ENCODE measurements at regions not wholly inside any gene's neighbourhood (a gene's known extent, or its start where the extent isn't known, plus 50 kb on each side); places are given as distances from the start of the nearest gene placed in this dataset.

DNA sequence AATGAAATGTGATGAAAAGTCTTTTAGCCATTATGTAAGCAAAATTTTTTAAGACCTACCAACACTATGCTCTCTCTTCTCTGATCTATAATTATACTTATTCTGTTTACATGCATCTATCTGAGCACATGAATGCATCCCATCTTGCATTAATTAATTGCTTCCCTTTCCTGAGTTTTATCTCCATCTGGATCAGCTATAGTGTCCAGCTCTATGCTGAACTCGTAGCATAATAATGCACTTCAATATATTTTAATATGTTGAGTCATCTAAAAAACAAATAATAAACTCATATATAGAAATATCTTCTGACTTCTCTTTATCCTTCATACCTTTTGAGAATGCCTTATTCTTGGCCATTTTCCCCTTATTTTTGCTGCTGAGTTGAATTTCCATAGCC lies 1097.8 kb downstream of the TTLL7 start:
- no peak overlapping the region for H3K27ac Mint-ChIP-seq
- no peaks in the 10 kb centered on the region for H3K36me3 Mint-ChIP-seq (ENCODE audit: low read depth)
- no peaks in the 10 kb centered on the region for H3K9me3 Mint-ChIP-seq
- H3K4me3 Mint-ChIP-seq: no peak overlapping the region
- no peaks in the 10 kb centered on the region for H3K4me1 Mint-ChIP-seq (ENCODE audit: low read depth)
- no peaks in the 10 kb centered on the region for H3K27me3 Mint-ChIP-seq (ENCODE audit: low read depth)

DNA sequence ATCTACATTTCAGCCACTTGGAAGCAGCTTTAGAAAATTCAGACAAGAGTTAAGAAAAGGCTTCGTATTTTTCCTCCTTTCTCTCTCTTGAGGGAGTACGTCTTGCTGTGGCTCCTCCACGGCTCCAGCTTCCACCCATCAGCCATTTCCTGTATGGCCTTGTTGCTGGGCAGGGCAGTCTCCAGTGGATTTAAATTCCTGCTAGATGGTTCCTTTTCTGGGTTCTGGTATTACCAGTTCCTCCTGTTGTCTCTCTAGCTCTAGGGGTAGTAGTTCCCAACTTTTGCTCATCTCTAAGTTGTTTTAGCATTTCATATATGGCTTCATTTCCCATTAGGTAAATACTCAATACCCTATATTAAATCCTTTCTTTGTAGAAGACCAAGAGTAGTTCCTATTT lies 1098.3 kb downstream of the ADGRL2 start:
- H3K9me3 Mint-ChIP-seq: no peaks in the 10 kb centered on the region
- H3K36me3 Mint-ChIP-seq (ENCODE audit: low read depth): no peaks in the 10 kb centered on the region
- H3K4me1 Mint-ChIP-seq (ENCODE audit: low read depth): no peaks in the 10 kb centered on the region
- H3K4me3 Mint-ChIP-seq: no peak overlapping the region
- no peak overlapping the region for H3K27ac Mint-ChIP-seq
- H3K27me3 Mint-ChIP-seq (ENCODE audit: low read depth): no peaks in the 10 kb centered on the region

DNA sequence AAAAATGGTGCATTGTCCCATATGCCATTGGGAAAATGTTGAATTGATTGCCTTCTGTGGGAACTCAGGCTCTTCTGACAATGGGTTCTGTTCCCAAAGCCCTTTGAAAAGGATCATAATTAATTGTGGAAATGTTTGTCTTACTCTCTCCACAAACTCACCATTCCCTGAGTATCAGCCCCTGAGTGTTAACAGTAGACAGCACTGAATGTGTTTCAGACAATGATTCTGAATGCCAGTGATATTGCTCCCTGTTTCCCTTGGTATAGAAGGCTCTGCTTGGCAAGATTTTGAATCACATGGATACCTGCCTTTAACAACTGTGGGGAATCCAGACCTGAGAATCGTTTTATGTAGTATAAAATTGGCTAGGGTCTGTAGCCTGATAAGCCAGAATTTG lies 1096.8 kb downstream of the ADGRL2 start:
- no peaks in the 10 kb centered on the region for H3K4me1 Mint-ChIP-seq (ENCODE audit: low read depth)
- no peaks in the 10 kb centered on the region for H3K27me3 Mint-ChIP-seq (ENCODE audit: low read depth)
- no peak overlapping the region for H3K4me3 Mint-ChIP-seq
- no peaks in the 10 kb centered on the region for H3K9me3 Mint-ChIP-seq
- no peaks in the 10 kb centered on the region for H3K36me3 Mint-ChIP-seq (ENCODE audit: low read depth)
- no peak overlapping the region for H3K27ac Mint-ChIP-seq

DNA sequence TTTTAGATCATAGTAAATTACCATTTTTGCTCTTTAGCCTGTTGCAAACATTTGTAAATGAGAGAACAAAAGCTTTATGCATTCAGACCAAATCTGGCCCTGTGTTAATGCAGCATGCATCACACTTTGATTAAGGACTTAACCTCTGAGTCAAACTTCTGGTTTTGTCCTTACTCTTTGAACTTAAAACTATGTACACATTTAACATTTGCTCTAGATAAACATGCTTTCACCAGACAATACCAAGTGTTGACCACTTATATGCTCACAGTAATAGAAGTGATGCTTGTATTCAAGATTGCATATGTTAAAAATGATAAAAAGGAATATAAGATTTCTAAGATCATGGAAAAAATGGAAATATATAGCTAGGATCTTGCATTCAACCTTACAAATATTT lies 1095.3 kb downstream of the ADGRL2 start:
- no peak overlapping the region for H3K27ac Mint-ChIP-seq
- no peaks in the 10 kb centered on the region for H3K9me3 Mint-ChIP-seq
- H3K4me1 Mint-ChIP-seq (ENCODE audit: low read depth): no peaks in the 10 kb centered on the region
- no peaks in the 10 kb centered on the region for H3K27me3 Mint-ChIP-seq (ENCODE audit: low read depth)
- no peaks in the 10 kb centered on the region for H3K36me3 Mint-ChIP-seq (ENCODE audit: low read depth)
- no peak overlapping the region for H3K4me3 Mint-ChIP-seq

DNA sequence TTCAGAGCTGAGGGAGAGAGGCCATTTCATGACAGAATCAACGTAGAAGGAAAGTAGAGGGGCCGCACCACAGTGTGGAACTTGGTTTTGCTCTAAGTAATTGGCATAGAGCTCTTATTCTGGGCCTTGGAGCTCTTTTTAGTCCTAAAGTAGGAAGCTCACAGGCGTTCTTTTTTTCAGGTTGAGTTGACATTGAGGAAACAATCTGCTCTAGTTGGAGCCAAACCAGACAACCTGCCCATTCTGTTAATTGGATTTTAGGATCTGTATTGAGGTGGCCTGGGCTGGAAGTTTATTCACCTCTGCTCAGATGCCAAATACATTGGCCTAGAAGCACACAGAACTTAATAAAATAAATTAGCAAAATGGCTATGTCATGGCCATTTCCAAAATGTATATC lies 1093.9 kb downstream of the ADGRL2 start:
- no peaks in the 10 kb centered on the region for H3K9me3 Mint-ChIP-seq
- H3K27me3 Mint-ChIP-seq (ENCODE audit: low read depth): no peaks in the 10 kb centered on the region
- H3K4me3 Mint-ChIP-seq: no peak overlapping the region
- H3K4me1 Mint-ChIP-seq (ENCODE audit: low read depth): no peaks in the 10 kb centered on the region
- no peak overlapping the region for H3K27ac Mint-ChIP-seq
- no peaks in the 10 kb centered on the region for H3K36me3 Mint-ChIP-seq (ENCODE audit: low read depth)

DNA sequence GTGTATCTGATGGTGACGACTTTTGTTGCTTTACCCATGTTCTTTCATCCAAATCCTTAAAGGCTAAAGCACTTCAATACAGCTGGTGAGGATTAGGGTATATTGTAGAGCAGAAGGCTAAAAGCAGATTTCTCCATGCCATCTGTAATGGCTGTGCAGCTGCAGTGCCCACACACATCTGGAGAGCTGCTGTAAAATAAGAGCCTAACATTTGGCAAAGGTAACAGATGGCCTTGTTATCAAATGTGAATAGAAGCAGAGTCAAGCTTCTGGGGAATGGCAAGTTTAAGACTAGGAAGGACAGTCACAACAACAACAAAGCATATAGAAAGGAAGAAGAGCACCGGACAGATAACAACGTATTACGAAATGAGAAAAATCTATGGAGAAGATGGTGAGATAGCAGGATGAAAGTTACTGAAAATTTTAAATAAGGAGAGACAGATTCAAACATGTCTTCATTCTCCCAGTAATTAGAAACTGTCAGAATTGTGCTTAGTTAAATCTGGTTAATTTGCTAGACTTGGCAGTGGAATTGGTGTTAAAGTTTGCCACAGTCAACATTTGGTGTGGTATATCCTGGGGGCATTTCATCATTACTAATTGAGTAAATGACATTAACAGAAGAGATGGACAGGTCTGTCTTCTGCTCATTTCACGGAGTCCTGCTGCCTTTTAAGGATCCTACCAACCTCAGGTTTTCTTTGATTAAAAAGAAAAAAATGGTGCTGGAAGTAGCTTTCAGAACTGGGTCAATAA lies 1093.2 kb downstream of the ADGRL2 start:
- Mint-ChIP-seq H3K9me3 (no peaks in the 10 kb centered on the region), H3K27ac (no peak overlapping the region), H3K36me3 (ENCODE audit: low read depth) (no peaks in the 10 kb centered on the region), H3K27me3 (ENCODE audit: low read depth) (no peaks in the 10 kb centered on the region), H3K4me3 (no peak overlapping the region), H3K4me1 (ENCODE audit: low read depth) (no peaks in the 10 kb centered on the region)

DNA sequence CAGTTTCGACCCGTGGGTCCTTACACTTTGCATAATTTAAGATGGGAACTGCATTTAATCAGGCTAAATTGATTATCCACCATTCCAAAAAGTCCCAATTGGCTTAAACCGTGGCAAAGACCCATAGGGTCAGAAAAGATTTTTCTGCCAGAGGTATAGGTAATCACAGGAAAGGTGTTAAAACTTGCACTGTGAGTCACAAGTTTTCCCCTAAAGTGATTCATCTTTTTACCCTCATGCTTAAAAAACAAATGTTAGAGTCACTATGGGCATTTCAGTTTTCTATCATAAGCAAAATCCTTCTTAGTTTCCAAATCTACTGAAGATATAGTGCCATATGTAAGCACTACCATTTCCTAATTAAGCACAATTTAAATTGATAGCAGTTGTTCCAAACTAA lies 1079.8 kb downstream of the ADGRL2 start:
- Mint-ChIP-seq H3K27me3 (ENCODE audit: low read depth) (no peaks in the 10 kb centered on the region), H3K4me3 (no peak overlapping the region), H3K36me3 (ENCODE audit: low read depth) (no peaks in the 10 kb centered on the region), H3K4me1 (ENCODE audit: low read depth) (no peaks in the 10 kb centered on the region), H3K27ac (no peak overlapping the region), H3K9me3 (no peaks in the 10 kb centered on the region)

DNA sequence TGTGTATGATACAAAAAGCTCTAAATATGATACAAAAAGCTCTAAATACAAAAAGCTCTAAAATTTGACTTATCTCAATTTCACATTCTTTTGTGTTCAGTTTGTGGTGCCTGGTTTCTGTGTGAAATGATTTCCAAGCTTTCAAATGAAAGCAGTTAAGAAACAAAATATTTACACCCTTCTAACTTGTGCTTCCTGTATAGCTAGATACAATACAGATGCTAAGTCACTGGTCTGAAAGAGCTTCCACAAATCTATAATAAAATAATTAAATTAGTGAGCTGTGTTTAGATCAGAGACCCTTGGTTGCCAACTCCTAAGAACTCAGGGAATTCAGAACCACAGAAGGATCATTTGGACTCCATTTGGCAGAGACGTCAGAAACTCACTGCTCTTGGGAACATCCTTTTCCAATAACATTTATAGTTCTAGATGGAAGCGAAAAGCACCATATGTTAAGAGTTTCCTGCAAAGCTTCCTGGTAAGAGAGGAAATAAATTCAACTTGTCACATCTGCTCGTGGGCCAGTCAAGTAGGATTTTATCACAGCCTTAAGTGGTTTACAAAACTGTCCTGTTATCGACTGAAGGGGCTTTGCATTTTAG lies 1079.1 kb downstream of the ADGRL2 start:
- H3K27me3 Mint-ChIP-seq (ENCODE audit: low read depth): no peaks in the 10 kb centered on the region
- H3K4me3 Mint-ChIP-seq: no peak overlapping the region
- H3K9me3 Mint-ChIP-seq: no peaks in the 10 kb centered on the region
- H3K4me1 Mint-ChIP-seq (ENCODE audit: low read depth): no peaks in the 10 kb centered on the region
- no peak overlapping the region for H3K27ac Mint-ChIP-seq
- no peaks in the 10 kb centered on the region for H3K36me3 Mint-ChIP-seq (ENCODE audit: low read depth)

DNA sequence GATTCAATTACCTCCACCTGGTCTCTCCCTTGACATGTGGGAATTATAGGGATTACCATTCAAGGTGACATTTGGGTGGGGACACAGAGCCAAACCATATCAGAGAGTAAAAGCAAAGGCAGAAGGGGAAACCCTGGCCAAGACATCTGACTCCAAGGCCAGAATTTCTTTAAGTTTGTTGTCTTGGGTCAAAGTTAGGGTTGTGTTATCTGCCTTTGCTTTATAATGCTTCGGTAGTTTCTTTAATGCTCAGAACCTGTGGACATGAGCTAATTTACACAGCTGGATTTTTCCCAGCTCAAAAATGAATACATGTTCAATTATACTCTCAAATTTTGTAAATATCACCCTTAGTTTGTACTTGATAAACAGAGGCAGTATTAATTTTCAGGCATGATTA lies 1074.4 kb downstream of the ADGRL2 start:
- Mint-ChIP-seq H3K4me1 (ENCODE audit: low read depth) (no peaks in the 10 kb centered on the region), H3K9me3 (no peaks in the 10 kb centered on the region), H3K36me3 (ENCODE audit: low read depth) (no peaks in the 10 kb centered on the region), H3K27ac (no peak overlapping the region), H3K27me3 (ENCODE audit: low read depth) (no peaks in the 10 kb centered on the region), H3K4me3 (no peak overlapping the region)

DNA sequence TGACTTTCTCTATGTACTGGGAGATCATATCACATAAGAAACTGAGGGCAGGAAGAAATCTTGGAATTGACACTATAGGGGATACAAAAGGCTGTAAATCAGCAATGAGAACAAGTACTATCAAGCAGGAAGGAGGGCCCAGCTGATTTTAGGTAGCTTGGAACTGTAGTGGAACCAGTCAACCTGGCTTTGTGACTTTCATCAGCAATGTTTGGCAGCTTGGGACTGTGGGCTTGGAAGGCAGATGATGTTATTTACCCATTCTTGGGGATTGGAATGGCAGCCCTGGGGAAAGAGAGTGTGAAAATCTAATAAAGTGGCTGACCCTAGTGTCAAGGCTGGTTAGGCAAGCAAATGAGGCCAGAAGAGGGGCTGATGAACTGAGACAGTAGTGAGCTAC lies 1073.3 kb downstream of the ADGRL2 start:
- Mint-ChIP-seq H3K9me3 (no peaks in the 10 kb centered on the region), H3K4me3 (no peak overlapping the region), H3K27me3 (ENCODE audit: low read depth) (no peaks in the 10 kb centered on the region), H3K36me3 (ENCODE audit: low read depth) (no peaks in the 10 kb centered on the region), H3K27ac (no peak overlapping the region), H3K4me1 (ENCODE audit: low read depth) (no peaks in the 10 kb centered on the region)

DNA sequence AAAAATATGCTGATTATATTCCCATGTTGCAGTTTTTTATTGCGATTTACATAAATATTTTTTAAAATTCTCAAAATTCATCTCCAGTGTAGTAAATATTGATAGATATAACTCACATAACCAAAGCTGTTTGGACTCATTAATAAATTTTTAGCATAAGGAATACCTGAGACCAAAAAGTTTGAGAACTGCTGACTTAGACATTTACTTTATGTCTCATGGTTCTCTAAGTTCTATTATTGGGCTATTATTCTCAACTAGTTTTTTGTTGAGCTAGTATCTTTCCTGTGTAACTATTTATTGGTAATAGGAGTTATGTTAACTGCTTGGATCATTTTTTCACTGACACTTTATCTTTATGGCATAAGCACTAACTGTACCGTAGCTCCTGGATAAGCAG lies 1069.6 kb downstream of the ADGRL2 start:
- Mint-ChIP-seq H3K4me1 (ENCODE audit: low read depth) (no peaks in the 10 kb centered on the region), H3K36me3 (ENCODE audit: low read depth) (no peaks in the 10 kb centered on the region), H3K9me3 (no peaks in the 10 kb centered on the region), H3K27ac (no peak overlapping the region), H3K27me3 (ENCODE audit: low read depth) (no peaks in the 10 kb centered on the region), H3K4me3 (no peak overlapping the region)

DNA sequence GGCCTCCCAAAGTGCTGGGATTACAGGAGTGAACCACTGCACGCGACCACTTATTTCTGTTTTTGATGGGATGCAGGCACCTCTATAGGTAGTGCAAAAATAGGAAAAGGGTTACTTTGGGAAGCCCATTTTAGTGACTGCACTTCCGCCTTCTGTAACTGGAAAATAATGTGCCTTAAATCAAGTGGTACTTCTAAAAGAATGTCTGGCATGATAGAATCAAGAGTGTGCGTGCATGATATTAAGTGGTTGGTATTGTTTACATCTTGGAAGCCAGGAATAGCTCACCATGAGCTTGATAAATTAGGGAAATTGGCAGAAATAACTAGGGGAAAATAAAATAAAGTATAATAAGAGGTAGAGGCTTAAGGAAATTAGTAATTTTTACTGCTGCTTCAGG lies 1067.0 kb downstream of the ADGRL2 start:
- H3K4me1 Mint-ChIP-seq (ENCODE audit: low read depth): no peaks in the 10 kb centered on the region
- H3K27ac Mint-ChIP-seq: no peak overlapping the region
- H3K9me3 Mint-ChIP-seq: no peaks in the 10 kb centered on the region
- H3K36me3 Mint-ChIP-seq (ENCODE audit: low read depth): no peaks in the 10 kb centered on the region
- no peaks in the 10 kb centered on the region for H3K27me3 Mint-ChIP-seq (ENCODE audit: low read depth)
- no peak overlapping the region for H3K4me3 Mint-ChIP-seq

DNA sequence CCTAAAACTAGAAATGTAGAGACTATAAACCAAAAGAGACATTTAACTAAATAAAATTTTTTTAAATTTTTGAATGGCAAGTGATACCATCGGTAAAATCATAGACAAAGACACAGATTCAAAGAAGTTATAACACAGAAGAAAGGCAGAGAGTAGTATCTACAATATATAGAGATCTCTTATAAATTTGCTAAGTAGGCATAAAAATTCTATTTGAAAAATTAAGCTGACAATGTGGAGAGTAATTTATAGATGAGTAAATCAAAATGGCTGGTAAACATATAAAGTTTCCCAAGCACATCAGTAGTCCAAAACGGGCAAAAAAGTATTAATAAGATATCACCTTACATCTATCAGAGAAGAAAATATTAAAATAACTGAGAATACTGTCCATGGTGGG lies 1061.0 kb downstream of the ADGRL2 start:
- Mint-ChIP-seq H3K4me3 (no peak overlapping the region), H3K27ac (no peak overlapping the region), H3K9me3 (no peaks in the 10 kb centered on the region), H3K27me3 (ENCODE audit: low read depth) (no peaks in the 10 kb centered on the region), H3K4me1 (ENCODE audit: low read depth) (no peaks in the 10 kb centered on the region), H3K36me3 (ENCODE audit: low read depth) (no peaks in the 10 kb centered on the region)

DNA sequence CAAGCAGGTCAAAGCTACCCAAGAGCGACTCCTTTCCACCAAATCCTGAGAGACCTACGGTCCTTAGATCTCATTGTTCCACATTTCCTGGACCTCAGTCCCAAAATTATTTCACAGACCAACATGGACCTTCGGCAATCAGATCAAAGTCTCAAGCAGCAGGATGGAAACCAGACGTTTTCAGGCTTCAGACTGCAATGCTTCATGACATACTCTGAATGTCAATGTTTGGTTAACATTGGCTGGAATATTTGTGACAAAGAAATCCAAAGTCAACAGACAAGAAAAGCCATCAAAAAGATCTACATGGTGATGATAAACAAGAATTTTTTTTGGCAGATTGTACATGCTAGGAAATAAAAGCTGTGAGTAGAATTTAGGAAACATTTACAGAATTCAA lies 1057.3 kb downstream of the ADGRL2 start:
- Mint-ChIP-seq H3K27me3 (ENCODE audit: low read depth) (no peaks in the 10 kb centered on the region), H3K4me3 (no peak overlapping the region), H3K4me1 (ENCODE audit: low read depth) (no peaks in the 10 kb centered on the region), H3K9me3 (no peaks in the 10 kb centered on the region), H3K36me3 (ENCODE audit: low read depth) (no peaks in the 10 kb centered on the region), H3K27ac (no peak overlapping the region)

DNA sequence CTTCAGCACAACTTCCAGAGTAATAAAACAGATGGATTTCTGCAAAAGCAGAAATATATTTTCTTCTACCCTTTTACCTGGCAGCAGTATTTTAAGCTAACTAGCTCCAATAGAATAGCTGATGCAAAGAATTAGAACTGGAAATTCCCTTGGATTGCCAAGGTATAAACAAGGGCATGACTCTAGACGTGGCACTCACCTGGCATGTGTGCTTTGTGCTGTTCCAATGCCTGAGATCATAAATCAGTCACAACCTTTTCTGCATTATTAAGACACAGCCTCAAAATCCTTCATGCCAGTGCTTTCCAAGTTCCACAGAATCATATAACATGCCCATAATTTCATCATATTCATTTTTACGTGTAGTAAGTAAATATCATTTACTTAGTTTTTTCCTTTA lies 1048.7 kb downstream of the ADGRL2 start:
- H3K4me3 Mint-ChIP-seq: no peak overlapping the region
- H3K27me3 Mint-ChIP-seq (ENCODE audit: low read depth): no peaks in the 10 kb centered on the region
- H3K27ac Mint-ChIP-seq: no peak overlapping the region
- H3K36me3 Mint-ChIP-seq (ENCODE audit: low read depth): no peaks in the 10 kb centered on the region
- H3K9me3 Mint-ChIP-seq: no peaks in the 10 kb centered on the region
- H3K4me1 Mint-ChIP-seq (ENCODE audit: low read depth): no peaks in the 10 kb centered on the region

DNA sequence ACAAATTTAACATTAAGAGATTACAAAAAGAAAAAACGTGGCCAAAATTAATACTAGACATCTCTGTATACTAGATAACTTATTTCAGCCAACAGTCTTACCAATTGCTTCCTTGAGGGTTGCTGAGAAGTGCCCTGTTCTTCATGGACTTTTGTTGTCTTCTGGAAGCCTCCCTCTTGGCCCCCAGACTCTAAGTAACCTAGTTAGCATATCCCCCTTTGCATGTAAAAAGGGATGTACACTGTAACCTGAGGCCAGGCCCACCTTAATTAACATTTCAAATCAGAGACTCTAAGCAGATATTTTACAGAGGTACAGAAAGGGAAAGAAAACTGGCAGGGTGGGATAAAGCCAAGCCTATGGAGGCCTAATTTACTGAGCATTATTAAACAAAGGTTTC lies 1047.3 kb downstream of the ADGRL2 start:
- no peaks in the 10 kb centered on the region for H3K36me3 Mint-ChIP-seq (ENCODE audit: low read depth)
- H3K27ac Mint-ChIP-seq: no peak overlapping the region
- no peaks in the 10 kb centered on the region for H3K27me3 Mint-ChIP-seq (ENCODE audit: low read depth)
- H3K4me3 Mint-ChIP-seq: no peak overlapping the region
- no peaks in the 10 kb centered on the region for H3K4me1 Mint-ChIP-seq (ENCODE audit: low read depth)
- H3K9me3 Mint-ChIP-seq: no peaks in the 10 kb centered on the region

Data from T-helper 1 cell treated with Interleukin-12 subunit alpha and Interleukin-12 subunit beta and Interleukin-4 antibody, amounts not matched to agents 30 μg/mL and 1 μg/mL, for 36 hours (primary cell).